HG03097 (cell line): ENCODE measurements at regions not wholly inside any gene's neighbourhood (a gene's known extent, or its start where the extent isn't known, plus 50 kb on each side); places are given as distances from the start of the nearest gene placed in this dataset.
"Not testable (repeated sequence)": the region's sequence is repeated elsewhere in the genome, so short reads cannot be mapped to it uniquely, and the experiment has no call there.

ENCODE experiments used
- ATAC-seq: cut with Tn5 transposase; IDR thresholded peaks from one replicate; pipeline ENCODE4 v1.9.1; 2021; ENCODE audit not compliant: unreplicated experiment, low FRiP score

GRCh38 chr6:125354649-125355048, 52.9 kb upstream of the HDDC2 start:
- ATAC-seq: no peak

GRCh38 chr6:125356884-125357283, 55.1 kb upstream of the HDDC2 start:
- ATAC-seq: no peak

GRCh38 chr6:125357515-125358256, 55.9 kb upstream of the HDDC2 start:
- ATAC-seq: no peak

GRCh38 chr6:125358898-125359297, 57.1 kb upstream of the HDDC2 start:
- no peak for ATAC-seq

- no peak for ATAC-seq
These were observed 60.1 kb upstream of the HDDC2 start for GRCh38 chr6:125361868-125362267.

GRCh38 chr6:125363039-125363823, 61.5 kb upstream of the HDDC2 start:
- no peak for ATAC-seq

GRCh38 chr6:125363824-125364165, 62.0 kb upstream of the HDDC2 start:
- ATAC-seq: no peak

- no peak for ATAC-seq
These were observed 63.5 kb upstream of the HDDC2 start for GRCh38 chr6:125365230-125365629.

- ATAC-seq: no peak
These were observed 65.4 kb upstream of the HDDC2 start for GRCh38 chr6:125367036-125367782.

GRCh38 chr6:125370343-125370742, 68.6 kb upstream of the HDDC2 start:
- no peak for ATAC-seq

- ATAC-seq: no peak
These were observed 73.2 kb upstream of the HDDC2 start for GRCh38 chr6:125375013-125375412.

- ATAC-seq: no peak
These were observed 74.1 kb upstream of the HDDC2 start for GRCh38 chr6:125375821-125376220.

GRCh38 chr6:125377621-125378020, 75.9 kb upstream of the HDDC2 start:
- ATAC-seq: no peak

GRCh38 chr6:125379174-125379573, 77.4 kb upstream of the HDDC2 start:
- no peak for ATAC-seq

- ATAC-seq: no peak
These were observed 78.7 kb upstream of the HDDC2 start for GRCh38 chr6:125380474-125380873.

- ATAC-seq: not testable (repeated sequence)
These were observed 84.6 kb upstream of the HDDC2 start for GRCh38 chr6:125386337-125386736.

GRCh38 chr6:125392682-125393081, 90.9 kb upstream of the HDDC2 start:
- ATAC-seq: no peak

- ATAC-seq: no peak
These were observed 91.7 kb upstream of the HDDC2 start for GRCh38 chr6:125393449-125393858.

- no peak for ATAC-seq
These were observed 105.0 kb upstream of the HDDC2 start for GRCh38 chr6:125406741-125407140.

GRCh38 chr6:125414507-125414906, 112.7 kb upstream of the HDDC2 start:
- no peak for ATAC-seq

- no peak for ATAC-seq
These were observed 114.1 kb upstream of the HDDC2 start for GRCh38 chr6:125415913-125416312.
